HEK293 (cell line): ENCODE measurements at regions not wholly inside any gene's neighbourhood (a gene's known extent, or its start where the extent isn't known, plus 50 kb on each side); places are given as distances from the start of the nearest gene placed in this dataset.

Experiments
- BCL11A ChIP-seq: fragments of 450-650 bp; formaldehyde crosslinking; IDR thresholded peaks from 2 replicates; pipeline ENCODE4 v1.5.1; 2016; ENCODE audit warnings: low read depth, missing biosample characterization, missing genetic modification characterization
- GFI1B ChIP-seq: fragments of 450-650 bp; formaldehyde crosslinking; IDR thresholded peaks from 2 replicates; pipeline ENCODE4 v1.5.1; 2016; ENCODE audit warnings: missing biosample characterization, missing genetic modification characterization
- GLIS2 ChIP-seq: fragments of 450-650 bp; formaldehyde crosslinking; IDR thresholded peaks from 2 replicates; pipeline ENCODE4 v1.5.1; 2016; ENCODE audit warnings: missing biosample characterization, missing genetic modification characterization
- HOXA7 ChIP-seq: sonication (generic); formaldehyde crosslinking; IDR thresholded peaks from 2 replicates; pipeline ENCODE4 v1.8.1; 2022; ENCODE audit warnings: missing genetic modification reagents, borderline replicate concordance
- KLF10 ChIP-seq: fragments of 450-650 bp; IDR thresholded peaks from 2 replicates; pipeline ENCODE4 v1.5.1; 2018; ENCODE audit warnings: missing biosample characterization, mild to moderate bottlenecking, missing genetic modification characterization
- SP2 ChIP-seq: fragments of 450-650 bp; formaldehyde crosslinking; IDR thresholded peaks from 2 replicates; pipeline ENCODE4 v1.5.1; 2016; ENCODE audit warnings: missing biosample characterization, missing genetic modification characterization
- TRIM28 ChIP-seq: IDR thresholded peaks from 2 replicates; pipeline ENCODE4 v1.6.1; 2011; ENCODE audit warnings: low read length, control low read depth, borderline replicate concordance
- YY1 ChIP-seq: fragments of 450-650 bp; formaldehyde crosslinking; IDR thresholded peaks from 2 replicates; pipeline ENCODE4 v1.5.1; 2018; ENCODE audit warnings: missing biosample characterization, missing genetic modification characterization
- ZFP69B ChIP-seq: fragments of 450-650 bp; formaldehyde crosslinking; IDR thresholded peaks from 2 replicates; pipeline ENCODE4 v1.5.1; 2016; ENCODE audit warnings: missing biosample characterization, missing genetic modification characterization
- ZNF157 ChIP-seq: fragments of 450-650 bp; formaldehyde crosslinking; IDR thresholded peaks from 2 replicates; pipeline ENCODE4 v1.5.1; 2016; ENCODE audit warnings: missing biosample characterization, missing genetic modification characterization
- ZNF350 ChIP-seq: fragments of 450-650 bp; formaldehyde crosslinking; IDR thresholded peaks from 2 replicates; pipeline ENCODE4 v1.5.0; 2017; ENCODE audit warnings: missing biosample characterization, mild to moderate bottlenecking, missing genetic modification characterization
- ZNF529 ChIP-seq: fragments of 450-650 bp; formaldehyde crosslinking; IDR thresholded peaks from 2 replicates; pipeline ENCODE4 v1.5.1; 2017; ENCODE audit warnings: missing genetic modification characterization, missing biosample characterization; ENCODE audit not compliant: insufficient replicate concordance
- ZNF561 ChIP-seq: fragments of 450-650 bp; IDR thresholded peaks from 2 replicates; pipeline ENCODE4 v1.5.1; 2018; ENCODE audit warnings: missing biosample characterization, missing genetic modification characterization, borderline replicate concordance
- ZNF600 ChIP-seq: fragments of 450-650 bp; formaldehyde crosslinking; IDR thresholded peaks from 2 replicates; pipeline ENCODE4 v1.5.1; 2016; ENCODE audit warnings: missing biosample characterization, missing genetic modification characterization
- ZNF843 ChIP-seq: fragments of 450-650 bp; formaldehyde crosslinking; IDR thresholded peaks from 2 replicates; pipeline ENCODE4 v1.5.1; 2016; ENCODE audit warnings: missing biosample characterization, missing genetic modification characterization
- ZSCAN23 ChIP-seq: fragments of 450-650 bp; formaldehyde crosslinking; IDR thresholded peaks from 2 replicates; pipeline ENCODE4 v1.5.1; 2016; ENCODE audit warnings: missing biosample characterization, missing genetic modification characterization
- TF ChIP-seq, protein P1 (sequence below): fragments of 450-650 bp; formaldehyde crosslinking; IDR thresholded peaks from 2 replicates; pipeline ENCODE4 v1.5.1; 2016; ENCODE audit warnings: missing biosample characterization, missing genetic modification characterization, borderline replicate concordance
- TF ChIP-seq, protein P2 (sequence below): fragments of 450-650 bp; formaldehyde crosslinking; conservative IDR thresholded peaks from 2 replicates; pipeline ENCODE4 v1.5.1; 2016; ENCODE audit warnings: low read depth, missing biosample characterization, missing genetic modification characterization
- TF ChIP-seq, protein P3 (sequence below): fragments of 450-650 bp; formaldehyde crosslinking; IDR thresholded peaks from 2 replicates; pipeline ENCODE4 v1.5.1; 2016; ENCODE audit warnings: missing biosample characterization, missing genetic modification characterization
- TF ChIP-seq, protein P4 (sequence below): fragments of 450-650 bp; formaldehyde crosslinking; conservative IDR thresholded peaks from 2 replicates; pipeline ENCODE4 v1.5.1; 2016; ENCODE audit warnings: low read depth, missing biosample characterization, missing genetic modification characterization

DNA sequence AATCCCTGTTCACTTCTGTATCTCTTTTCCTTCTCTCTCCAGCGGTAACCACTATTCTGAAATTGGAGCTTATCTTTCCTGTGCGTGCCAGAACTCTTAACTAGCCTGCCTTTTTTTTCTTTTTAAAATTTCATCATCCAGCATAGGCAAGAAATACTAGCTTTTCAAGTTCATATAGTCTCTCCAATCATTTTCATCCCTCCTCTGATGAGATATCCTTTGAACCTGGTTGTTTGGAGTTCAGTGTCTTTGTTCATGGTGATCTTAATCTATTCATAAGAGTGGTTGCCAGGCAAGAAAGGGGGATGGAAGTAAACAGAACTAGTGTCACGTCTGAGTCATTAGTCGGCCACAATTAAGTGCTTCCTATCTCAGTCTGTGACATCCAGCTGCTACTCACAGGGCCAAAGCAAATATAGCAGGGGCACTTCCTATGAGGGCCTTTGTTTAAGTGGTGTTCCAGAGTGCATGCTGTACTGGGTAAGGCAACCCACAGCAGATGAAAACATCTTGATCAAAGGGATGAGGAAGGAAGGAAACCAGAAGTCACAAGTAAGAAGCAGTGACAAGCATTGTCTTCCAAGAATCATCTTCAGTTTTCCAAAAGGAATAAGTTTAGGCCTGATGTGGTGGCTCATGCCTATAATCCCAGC is 56.4 kb upstream of the XIAP start (continued):
- TF ChIP-seq, protein P1, sequence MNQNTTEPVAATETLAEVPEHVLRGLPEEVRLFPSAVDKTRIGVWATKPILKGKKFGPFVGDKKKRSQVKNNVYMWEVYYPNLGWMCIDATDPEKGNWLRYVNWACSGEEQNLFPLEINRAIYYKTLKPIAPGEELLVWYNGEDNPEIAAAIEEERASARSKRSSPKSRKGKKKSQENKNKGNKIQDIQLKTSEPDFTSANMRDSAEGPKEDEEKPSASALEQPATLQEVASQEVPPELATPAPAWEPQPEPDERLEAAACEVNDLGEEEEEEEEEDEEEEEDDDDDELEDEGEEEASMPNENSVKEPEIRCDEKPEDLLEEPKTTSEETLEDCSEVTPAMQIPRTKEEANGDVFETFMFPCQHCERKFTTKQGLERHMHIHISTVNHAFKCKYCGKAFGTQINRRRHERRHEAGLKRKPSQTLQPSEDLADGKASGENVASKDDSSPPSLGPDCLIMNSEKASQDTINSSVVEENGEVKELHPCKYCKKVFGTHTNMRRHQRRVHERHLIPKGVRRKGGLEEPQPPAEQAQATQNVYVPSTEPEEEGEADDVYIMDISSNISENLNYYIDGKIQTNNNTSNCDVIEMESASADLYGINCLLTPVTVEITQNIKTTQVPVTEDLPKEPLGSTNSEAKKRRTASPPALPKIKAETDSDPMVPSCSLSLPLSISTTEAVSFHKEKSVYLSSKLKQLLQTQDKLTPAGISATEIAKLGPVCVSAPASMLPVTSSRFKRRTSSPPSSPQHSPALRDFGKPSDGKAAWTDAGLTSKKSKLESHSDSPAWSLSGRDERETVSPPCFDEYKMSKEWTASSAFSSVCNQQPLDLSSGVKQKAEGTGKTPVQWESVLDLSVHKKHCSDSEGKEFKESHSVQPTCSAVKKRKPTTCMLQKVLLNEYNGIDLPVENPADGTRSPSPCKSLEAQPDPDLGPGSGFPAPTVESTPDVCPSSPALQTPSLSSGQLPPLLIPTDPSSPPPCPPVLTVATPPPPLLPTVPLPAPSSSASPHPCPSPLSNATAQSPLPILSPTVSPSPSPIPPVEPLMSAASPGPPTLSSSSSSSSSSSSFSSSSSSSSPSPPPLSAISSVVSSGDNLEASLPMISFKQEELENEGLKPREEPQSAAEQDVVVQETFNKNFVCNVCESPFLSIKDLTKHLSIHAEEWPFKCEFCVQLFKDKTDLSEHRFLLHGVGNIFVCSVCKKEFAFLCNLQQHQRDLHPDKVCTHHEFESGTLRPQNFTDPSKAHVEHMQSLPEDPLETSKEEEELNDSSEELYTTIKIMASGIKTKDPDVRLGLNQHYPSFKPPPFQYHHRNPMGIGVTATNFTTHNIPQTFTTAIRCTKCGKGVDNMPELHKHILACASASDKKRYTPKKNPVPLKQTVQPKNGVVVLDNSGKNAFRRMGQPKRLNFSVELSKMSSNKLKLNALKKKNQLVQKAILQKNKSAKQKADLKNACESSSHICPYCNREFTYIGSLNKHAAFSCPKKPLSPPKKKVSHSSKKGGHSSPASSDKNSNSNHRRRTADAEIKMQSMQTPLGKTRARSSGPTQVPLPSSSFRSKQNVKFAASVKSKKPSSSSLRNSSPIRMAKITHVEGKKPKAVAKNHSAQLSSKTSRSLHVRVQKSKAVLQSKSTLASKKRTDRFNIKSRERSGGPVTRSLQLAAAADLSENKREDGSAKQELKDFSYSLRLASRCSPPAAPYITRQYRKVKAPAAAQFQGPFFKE (tag by site-specific recombination) = no peak
- TF ChIP-seq ZNF843 (tag by site-specific recombination) (peak; percentile 86), ZNF561 (no peak), KLF10 (tag by site-specific recombination) (peak; percentile 57; the same call in 1 of the 2 replicates), ZFP69B (tag by site-specific recombination) (peak; percentile 67; the same call in 1 of the 2 replicates), ZSCAN23 (tag by site-specific recombination) (peak; percentile 53; the same call in 1 of the 2 replicates), SP2 (tag by site-specific recombination) (no peak), TRIM28 (peak; percentile 97), ZNF529 (tag by site-specific recombination) (no peak), GLIS2 (0 out of 2 replicates have a peak, but pooled peaks have one; percentile 22), YY1 (tag by site-specific recombination) (no peak), BCL11A (tag by site-specific recombination) (peak; percentile 51; the same call in 1 of the 2 replicates), ZNF350 (no peak), GFI1B (tag by site-specific recombination) (no peak), ZNF600 (tag by site-specific recombination) (peak; percentile 82), HOXA7 (CRISPR knock-in tag) (no peak), ZNF157 (tag by site-specific recombination) (no peak)
- TF ChIP-seq, protein P2, sequence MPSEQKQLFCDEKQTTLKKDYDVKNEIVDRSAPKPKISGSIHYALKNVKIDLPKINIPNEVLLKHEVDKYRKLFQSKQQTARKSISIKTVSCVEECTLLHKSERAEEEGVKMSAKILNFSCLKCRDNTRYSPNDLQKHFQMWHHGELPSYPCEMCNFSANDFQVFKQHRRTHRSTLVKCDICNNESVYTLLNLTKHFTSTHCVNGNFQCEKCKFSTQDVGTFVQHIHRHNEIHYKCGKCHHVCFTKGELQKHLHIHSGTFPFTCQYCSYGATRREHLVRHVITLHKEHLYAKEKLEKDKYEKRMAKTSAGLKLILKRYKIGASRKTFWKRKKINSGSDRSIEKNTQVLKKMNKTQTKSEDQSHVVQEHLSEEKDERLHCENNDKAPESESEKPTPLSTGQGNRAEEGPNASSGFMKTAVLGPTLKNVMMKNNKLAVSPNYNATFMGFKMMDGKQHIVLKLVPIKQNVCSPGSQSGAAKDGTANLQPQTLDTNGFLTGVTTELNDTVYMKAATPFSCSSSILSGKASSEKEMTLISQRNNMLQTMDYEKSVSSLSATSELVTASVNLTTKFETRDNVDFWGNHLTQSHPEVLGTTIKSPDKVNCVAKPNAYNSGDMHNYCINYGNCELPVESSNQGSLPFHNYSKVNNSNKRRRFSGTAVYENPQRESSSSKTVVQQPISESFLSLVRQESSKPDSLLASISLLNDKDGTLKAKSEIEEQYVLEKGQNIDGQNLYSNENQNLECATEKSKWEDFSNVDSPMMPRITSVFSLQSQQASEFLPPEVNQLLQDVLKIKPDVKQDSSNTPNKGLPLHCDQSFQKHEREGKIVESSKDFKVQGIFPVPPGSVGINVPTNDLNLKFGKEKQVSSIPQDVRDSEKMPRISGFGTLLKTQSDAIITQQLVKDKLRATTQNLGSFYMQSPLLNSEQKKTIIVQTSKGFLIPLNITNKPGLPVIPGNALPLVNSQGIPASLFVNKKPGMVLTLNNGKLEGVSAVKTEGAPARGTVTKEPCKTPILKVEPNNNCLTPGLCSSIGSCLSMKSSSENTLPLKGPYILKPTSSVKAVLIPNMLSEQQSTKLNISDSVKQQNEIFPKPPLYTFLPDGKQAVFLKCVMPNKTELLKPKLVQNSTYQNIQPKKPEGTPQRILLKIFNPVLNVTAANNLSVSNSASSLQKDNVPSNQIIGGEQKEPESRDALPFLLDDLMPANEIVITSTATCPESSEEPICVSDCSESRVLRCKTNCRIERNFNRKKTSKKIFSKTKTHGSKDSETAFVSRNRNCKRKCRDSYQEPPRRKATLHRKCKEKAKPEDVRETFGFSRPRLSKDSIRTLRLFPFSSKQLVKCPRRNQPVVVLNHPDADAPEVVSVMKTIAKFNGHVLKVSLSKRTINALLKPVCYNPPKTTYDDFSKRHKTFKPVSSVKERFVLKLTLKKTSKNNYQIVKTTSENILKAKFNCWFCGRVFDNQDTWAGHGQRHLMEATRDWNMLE (tag by site-specific recombination) = peak; percentile 41; the same call in 1 of the 2 replicates
- TF ChIP-seq, protein P3, sequence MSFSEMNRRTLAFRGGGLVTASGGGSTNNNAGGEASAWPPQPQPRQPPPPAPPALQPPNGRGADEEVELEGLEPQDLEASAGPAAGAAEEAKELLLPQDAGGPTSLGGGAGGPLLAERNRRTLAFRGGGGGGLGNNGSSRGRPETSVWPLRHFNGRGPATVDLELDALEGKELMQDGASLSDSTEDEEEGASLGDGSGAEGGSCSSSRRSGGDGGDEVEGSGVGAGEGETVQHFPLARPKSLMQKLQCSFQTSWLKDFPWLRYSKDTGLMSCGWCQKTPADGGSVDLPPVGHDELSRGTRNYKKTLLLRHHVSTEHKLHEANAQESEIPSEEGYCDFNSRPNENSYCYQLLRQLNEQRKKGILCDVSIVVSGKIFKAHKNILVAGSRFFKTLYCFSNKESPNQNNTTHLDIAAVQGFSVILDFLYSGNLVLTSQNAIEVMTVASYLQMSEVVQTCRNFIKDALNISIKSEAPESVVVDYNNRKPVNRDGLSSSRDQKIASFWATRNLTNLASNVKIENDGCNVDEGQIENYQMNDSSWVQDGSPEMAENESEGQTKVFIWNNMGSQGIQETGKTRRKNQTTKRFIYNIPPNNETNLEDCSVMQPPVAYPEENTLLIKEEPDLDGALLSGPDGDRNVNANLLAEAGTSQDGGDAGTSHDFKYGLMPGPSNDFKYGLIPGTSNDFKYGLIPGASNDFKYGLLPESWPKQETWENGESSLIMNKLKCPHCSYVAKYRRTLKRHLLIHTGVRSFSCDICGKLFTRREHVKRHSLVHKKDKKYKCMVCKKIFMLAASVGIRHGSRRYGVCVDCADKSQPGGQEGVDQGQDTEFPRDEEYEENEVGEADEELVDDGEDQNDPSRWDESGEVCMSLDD (tag by site-specific recombination) = no peak
- TF ChIP-seq, protein P4, sequence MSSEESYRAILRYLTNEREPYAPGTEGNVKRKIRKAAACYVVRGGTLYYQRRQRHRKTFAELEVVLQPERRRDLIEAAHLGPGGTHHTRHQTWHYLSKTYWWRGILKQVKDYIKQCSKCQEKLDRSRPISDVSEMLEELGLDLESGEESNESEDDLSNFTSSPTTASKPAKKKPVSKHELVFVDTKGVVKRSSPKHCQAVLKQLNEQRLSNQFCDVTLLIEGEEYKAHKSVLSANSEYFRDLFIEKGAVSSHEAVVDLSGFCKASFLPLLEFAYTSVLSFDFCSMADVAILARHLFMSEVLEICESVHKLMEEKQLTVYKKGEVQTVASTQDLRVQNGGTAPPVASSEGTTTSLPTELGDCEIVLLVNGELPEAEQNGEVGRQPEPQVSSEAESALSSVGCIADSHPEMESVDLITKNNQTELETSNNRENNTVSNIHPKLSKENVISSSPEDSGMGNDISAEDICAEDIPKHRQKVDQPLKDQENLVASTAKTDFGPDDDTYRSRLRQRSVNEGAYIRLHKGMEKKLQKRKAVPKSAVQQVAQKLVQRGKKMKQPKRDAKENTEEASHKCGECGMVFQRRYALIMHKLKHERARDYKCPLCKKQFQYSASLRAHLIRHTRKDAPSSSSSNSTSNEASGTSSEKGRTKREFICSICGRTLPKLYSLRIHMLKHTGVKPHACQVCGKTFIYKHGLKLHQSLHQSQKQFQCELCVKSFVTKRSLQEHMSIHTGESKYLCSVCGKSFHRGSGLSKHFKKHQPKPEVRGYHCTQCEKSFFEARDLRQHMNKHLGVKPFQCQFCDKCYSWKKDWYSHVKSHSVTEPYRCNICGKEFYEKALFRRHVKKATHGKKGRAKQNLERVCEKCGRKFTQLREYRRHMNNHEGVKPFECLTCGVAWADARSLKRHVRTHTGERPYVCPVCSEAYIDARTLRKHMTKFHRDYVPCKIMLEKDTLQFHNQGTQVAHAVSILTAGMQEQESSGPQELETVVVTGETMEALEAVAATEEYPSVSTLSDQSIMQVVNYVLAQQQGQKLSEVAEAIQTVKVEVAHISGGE (tag by site-specific recombination) = no peak
